GM19035 (cell line): ENCODE measurements at regions not wholly inside any gene's neighbourhood (a gene's known extent, or its start where the extent isn't known, plus 50 kb on each side); places are given as distances from the start of the nearest gene placed in this dataset.
"Not testable (repeated sequence)": the region's sequence is repeated elsewhere in the genome, so short reads cannot be mapped to it uniquely, and the experiment has no call there.

Experiments used
- ATAC-seq: cut with Tn5 transposase; IDR thresholded peaks from one replicate; pipeline ENCODE4 v1.9.1; 2021; ENCODE audit not compliant: unreplicated experiment

DNA sequence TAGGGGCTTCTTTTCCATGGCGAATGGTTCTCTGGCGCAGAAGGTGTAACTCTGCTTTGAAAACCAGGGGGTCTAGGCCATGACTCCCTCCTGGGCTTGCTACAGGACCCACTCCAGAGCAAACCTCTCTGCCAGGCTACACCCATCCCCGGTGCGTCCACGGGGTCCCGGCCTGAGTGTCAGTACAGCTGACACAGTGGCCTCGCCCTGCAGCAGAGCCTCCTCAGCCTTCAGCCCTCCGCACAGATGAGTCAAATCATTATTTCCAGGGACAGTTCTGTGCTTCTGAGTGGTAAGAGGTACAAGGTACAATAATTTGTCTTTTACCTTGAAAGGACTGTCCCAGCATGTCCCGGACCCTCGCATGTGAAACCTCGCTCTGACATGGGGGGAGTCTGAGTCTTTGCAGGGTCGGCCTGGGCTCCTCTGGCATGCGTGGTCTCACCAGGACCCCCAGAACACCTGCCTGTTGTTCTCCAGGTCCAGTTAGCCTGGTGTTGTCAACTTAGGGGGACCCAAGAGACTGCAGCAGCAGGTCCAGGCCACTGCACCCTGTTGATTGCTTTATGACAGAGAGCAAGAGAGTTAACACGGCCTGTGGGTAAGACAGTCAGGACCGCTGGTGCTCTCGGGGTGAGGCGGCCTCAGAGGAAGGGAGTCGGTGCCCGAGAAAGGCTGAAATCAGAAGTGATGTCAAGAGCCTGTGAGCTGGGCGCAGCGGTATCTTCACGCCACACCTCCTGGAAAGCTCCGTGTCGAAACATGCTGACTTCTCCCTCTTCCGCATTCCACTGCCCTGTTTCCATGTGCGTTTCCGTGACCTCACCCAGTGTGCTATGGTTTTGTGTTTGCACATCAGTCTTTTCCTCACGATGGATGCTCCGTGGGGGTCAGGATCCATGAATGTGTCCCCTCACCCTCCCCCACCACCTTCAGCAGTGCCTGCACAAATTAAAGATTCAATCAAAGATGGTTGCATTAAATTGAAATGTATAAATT lies 340.1 kb downstream of the EIPR1 start:
- no peak for ATAC-seq

DNA sequence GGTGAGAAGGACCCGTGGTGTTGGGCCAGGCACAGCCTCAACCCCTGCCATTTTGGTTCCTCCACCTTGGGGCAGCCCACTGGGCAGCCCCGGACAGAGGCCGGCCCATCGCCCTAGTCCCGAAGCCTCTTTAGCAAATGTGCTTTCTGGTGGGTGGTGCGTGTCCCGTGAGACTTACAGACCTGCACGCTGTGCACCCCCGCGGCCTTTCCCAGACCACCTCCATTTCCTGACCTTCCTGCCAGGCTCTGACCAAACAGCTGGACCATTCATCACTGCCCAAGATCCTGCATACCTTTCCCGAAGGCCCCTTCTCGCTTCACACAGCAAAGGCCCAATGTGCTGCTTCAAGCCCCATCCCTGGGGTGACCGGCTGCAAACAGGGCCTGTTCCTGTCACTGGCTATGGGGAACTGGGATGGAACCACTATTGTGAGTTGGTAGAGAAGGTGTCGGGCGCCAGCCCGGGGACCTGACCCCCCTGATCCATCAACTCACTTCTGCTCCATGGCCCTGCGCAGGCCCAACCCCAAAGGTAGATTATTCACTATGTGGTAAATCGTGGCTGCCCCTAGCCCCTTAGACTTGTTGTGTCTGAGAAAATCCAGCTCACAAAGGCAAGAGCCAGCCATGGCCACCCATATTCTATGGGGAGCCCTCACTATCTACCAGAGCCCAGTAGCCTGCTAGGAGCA lies 341.0 kb downstream of the EIPR1 start:
- ATAC-seq: no peak

DNA sequence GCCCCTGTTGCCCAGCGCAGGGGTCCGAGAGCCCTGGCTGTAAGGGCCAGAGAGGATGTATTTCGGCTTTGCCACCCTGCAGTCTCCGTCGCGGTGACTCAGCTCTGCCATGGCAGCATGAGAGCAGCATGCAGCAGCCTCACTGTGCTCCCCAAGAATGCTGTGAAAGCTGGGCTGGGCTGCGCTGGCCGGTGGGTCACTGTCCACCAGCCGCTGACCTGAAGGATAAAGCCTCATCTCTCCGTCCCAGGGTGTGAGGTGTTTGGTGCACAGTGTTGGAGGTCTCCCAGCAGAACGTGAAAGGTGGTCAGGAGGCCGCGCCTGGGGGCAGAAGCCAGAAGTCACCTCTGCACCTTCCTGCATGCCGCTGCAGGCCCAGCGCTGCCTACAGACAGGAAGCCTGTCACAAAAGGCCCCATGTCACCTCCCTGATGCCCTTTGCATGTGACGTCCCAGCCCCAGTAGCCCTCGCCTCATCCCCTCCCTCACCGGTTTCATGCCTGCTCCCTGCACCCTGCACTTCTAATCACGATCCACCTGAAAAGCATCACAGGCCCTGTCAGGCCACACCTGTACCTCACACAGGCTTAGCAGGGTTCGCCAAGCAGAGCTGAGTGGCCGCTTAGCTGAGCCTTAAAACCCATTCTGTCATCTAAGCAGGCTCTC lies 342.1 kb downstream of the EIPR1 start:
- no peak for ATAC-seq

DNA sequence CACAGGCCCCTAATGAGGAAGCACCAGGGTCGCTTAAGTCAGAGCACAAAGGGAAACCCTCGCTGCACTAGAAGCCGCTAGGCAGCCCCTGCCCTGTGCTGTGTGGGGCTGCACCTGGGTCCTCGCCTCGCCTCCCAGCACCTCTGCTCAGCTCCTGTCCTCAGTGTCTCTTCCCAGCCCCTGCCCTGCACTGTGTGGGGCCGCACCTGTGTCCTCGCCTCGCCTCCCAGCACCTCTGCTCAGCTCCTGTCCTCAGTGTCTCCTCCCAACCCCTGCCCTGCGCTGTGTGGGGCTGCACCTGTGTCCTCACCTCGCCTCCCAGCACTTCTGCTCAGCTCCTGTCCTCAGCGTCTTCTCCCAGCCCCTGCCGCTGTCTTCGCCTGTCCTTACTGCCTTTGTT lies 342.8 kb downstream of the EIPR1 start:
- no peak for ATAC-seq

DNA sequence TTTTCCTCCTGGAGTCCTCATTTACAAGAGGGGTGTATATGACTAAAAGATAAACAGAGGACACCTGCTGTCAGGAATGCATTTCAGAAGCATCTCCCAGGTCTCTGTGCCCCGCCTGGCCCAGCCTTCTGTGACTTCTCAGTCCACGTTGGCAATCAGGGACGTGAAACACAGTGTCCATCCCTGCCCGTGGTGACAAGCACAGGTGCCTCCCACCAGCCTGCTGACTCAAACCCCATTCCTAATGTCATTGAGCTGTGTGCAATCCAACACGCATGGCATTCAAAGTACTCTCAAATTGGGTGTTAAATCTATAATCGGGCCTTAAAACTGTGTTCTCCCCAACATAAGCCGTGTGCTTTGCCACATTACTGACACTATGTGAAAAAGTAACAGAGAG lies 343.2 kb downstream of the EIPR1 start:
- ATAC-seq: no peak

DNA sequence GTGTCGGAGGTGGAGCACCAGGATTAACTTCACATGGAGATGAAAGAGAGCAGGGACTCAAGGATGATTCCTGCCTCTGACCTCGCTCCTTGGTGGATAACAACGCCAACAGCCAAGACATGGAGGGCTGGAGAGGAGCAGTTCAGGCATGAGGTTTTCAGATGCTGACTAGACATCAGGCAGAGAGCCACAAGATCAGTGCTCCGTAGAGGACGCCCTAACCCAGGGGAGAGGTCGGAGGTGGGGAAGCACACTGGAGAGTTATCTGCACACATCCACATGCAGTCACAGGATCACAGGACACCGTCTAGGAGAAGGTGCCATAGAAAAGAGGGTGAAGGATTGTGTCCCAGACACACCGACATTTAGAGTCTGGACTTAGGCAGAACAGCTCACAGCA lies 344.3 kb downstream of the EIPR1 start:
- ATAC-seq: no peak

DNA sequence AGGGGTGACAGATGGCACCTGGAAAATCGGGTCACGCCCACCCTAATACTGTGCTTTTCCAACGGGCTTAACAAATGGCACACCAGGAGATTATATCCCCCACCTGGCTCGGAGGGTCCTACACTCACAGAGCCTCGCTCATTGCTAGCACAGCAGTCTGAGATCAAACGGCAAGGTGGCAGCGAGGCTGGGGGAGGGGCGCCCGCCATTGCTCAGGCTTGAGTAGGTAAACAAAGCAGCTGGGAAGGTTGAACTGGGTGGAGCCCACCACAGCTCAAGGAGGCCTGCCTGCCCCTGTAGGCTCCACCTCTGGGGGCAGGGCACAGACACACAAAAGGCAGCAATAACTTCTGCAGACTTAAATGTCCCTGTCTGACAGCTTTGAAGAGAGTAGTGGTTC lies 346.8 kb downstream of the EIPR1 start:
- not testable (repeated sequence) for ATAC-seq

DNA sequence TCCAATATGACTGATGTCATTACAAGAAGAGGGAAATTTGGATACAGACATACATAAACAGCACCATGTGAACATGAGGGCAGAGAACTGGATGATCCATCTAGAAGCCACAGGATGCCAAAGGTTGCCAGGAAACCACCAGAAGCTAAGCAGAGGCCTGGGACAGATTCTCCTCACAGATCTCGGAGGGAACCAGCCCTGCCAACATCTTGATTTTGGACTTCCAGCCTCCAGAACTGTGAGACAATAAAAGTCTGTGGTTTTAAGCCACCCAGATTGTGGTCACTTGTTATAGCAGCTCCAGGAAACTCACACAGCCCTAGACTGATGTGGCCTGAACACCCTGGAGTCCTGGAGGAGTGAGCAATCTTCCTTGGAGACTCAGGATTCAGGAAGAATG lies 351.6 kb downstream of the EIPR1 start:
- no peak for ATAC-seq

DNA sequence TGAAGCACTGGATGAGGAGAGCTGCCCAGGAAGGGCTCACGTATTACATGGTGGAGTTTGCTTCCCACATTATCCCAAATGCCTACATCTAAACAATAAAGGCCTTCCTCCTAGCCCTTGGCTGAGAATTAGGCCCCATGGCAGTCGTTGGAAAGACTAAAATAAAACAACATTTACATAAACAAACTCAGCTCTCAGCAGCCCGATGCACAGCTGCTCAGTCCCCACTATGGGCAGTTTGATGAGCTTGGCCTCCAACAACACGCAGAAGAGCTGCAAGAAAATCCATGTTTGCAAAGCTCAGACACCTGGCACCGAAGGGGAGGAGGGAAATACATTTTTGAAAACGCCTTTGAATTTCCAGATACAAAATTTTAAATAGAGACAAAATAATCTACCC lies 352.4 kb downstream of the EIPR1 start:
- ATAC-seq: no peak

DNA sequence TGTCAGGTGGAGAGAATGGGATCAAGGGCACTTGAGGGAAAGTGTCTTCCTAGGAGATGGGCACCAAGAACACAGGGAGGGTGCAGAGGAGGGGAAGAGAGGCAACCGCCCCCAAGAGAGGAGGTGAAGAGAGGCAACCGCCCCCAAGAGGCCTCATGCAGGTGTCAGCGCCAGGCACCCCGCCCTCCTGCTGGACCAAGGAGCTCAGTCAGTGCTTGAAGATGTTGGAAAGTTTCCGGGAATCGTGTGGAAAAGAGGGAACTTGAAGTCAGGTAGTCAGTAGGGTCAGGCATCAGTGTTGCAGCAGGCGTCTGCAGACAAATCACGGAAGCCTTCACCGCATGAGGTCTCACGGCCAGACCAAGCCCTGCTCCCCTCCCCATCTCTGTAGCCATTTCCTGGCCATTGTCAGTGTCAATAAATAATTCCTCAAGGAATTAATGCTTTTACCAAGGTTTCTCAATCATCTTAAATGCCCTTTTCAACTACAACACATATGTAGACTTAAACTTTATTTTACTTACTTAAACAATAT lies 353.1 kb downstream of the EIPR1 start:
- ATAC-seq: no peak

DNA sequence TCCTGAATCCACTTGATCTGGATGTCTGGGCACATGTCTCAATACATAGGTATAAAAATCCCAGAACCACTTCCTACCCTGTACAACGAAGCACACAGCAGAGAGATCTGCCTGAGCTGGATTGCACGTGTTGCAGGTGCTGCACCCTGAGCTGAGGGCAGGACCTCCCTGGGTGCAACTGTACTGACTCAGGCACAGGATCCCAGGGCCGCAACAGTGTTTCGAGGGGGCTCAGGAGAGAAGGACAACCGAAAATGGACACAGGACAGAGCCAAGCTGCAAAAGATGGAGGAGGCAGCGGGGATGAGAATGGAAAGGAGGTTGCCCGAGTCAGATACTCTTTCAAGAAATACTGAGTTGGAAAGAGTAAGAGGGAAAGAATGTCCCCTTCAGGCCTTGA lies 354.1 kb downstream of the EIPR1 start:
- no peak for ATAC-seq

DNA sequence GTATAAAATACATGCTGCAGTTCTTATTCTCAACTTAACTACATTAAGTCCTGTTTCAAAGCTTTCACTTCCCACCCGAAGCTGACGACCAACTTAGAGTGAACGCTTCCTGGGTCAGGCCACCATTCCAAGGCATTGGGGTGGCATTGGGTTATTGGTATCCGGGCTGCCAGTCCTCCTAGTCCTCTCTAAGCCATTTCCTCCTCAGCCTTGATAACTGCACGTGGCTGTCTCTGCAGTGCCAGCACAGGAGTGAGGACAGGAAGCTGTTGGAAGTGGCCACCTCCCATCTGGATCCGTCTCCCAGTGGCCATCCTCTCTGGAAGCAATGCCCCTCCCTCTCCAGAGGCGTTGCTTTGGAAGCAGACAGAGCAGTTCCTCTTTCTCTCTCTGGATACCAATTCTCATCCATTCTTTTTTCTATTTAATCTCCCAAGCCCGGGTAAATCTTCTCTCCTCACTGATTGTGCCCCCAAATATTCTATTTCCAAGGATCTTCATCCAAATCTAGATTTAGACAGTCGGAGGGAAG lies 354.7 kb downstream of the EIPR1 start:
- ATAC-seq: no peak

DNA sequence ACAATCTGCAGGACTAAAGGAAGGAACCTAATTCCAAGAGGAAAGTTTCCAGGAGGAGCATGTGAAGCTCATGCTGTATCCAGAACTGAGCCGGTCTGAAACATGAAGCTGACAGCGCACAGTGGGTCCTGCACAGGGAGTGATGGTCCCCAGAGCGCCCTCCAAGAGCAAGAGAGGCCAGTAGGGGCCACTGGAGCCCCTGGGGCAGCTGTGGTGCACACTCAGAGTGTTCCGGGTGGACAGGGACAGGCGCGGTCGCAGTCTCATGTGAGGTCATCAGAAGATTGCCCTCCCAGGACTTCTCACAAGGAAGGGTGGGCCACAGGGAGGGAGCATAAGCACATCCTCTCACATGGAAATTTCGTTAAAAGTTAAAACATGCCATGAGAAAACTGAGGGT lies 355.9 kb downstream of the EIPR1 start:
- no peak for ATAC-seq

DNA sequence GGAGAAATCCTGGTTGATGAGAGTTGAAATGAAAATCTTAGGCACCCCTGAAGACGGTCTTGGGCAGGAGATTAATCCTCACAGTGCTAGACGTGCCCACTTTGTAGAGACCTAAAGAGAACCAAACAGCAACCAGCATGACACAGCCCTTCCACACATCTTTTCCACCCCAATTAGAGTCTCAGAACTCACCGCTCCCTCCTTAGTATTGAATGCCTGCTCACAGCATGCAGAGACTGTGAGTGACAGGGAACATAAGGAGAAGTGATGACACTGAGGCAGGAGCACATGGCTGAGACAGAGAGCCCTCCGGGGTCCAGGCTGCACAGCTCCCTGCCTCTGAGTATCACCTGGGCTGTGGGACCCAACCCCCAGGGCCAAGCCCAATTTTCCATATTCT lies 367.6 kb downstream of the EIPR1 start:
- no peak for ATAC-seq

DNA sequence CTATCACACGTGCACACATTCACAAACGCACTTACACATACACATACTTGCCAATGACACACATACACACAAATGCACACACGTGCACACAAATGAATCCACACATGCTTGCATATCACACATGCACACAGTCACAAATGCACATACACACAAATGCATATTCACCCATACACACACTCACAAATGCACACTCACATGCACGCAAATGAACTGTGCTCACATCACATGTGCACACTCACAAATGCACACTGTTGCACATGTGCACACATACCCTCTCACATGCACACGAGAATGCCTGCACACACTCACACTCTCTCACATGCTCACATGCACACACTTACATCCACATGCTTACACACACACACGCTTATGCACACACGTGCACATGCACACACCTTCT lies 368.1 kb downstream of the EIPR1 start:
- ATAC-seq: no peak

DNA sequence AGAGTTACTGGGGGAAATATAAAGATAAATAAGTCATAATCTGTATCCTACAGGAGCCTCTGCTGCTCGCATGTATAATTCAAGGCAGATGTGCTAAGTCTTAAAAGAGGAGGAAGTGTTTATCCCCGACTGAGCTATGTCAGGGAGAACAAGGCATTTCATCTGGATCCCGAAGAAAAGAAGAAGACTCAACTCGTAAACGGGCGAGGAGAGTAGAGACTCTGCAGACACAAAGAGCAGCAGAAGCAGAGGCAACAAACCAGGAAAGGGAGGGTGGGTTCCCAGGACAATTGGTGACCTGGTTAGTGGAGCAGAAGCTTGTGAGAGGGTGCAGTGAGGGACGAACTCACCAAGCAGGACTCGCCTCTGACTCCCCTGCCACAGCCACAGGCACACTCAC lies 368.6 kb downstream of the EIPR1 start:
- no peak for ATAC-seq

DNA sequence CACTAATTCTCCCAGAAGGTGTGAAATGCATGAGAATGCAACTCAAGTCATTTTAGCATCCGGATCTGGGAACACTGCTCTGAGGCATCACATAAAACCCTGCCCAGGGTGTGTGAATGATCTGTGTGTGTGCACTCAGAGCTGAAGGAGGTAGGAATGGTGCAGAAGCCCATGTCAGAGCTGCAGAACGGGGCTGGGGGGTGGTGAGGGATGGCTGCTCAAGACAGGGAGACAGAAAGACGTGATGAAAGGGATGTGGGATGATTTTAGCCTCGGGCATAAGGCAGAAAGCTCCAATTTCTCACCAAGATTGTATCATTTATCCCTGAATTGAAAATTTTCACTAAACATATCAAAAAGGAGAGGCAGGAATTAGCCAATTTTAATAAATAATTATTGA lies 369.1 kb downstream of the EIPR1 start:
- no peak for ATAC-seq

DNA sequence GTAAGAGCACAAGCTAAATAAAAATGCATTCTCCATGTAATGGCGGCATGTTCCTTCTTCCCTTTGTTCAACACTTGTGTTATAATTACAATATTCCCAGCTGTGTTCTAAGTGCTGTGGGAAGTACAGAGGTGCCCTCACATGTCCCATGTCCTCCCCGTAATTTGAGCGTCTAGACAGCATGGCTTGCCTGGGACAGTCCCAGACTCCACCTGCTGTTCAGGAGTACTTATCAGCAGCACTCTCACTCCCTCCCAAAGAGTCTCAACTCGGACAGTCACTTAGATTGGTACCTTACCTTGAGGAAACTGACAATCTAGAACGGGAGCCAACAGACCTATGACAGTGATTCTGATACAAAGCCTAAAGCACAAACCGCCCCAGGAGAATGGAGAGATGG lies 370.5 kb downstream of the EIPR1 start:
- ATAC-seq: no peak

DNA sequence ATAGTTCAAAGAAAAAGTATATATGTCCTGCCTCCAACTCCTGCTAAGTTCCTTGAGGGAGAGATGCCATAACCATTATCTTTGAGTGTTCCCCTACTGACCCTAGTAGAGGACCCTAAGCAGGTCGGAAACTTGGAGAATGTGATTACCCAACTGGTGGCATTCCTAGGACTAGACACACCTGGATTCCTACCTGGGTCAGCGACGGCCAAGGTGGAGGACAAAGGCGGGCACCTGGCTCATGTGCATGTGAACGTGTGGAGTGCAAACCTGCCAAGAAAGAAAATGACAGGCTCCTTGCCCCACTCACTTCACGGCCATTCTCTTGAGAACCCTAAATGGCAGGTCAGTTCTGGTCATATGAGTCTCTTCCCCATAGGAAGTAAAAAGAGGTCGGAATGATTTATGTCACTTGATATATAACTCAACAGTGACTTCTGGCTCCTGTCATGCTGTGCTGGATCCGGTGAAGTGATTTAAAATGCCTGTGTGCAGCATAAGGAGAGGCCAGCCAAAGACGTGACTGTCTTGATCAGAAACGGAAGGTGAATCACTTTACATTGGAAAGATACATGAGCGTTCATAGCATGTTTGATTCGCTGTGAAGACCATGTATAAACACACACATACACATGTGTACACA lies 371.6 kb downstream of the EIPR1 start:
- ATAC-seq: no peak

DNA sequence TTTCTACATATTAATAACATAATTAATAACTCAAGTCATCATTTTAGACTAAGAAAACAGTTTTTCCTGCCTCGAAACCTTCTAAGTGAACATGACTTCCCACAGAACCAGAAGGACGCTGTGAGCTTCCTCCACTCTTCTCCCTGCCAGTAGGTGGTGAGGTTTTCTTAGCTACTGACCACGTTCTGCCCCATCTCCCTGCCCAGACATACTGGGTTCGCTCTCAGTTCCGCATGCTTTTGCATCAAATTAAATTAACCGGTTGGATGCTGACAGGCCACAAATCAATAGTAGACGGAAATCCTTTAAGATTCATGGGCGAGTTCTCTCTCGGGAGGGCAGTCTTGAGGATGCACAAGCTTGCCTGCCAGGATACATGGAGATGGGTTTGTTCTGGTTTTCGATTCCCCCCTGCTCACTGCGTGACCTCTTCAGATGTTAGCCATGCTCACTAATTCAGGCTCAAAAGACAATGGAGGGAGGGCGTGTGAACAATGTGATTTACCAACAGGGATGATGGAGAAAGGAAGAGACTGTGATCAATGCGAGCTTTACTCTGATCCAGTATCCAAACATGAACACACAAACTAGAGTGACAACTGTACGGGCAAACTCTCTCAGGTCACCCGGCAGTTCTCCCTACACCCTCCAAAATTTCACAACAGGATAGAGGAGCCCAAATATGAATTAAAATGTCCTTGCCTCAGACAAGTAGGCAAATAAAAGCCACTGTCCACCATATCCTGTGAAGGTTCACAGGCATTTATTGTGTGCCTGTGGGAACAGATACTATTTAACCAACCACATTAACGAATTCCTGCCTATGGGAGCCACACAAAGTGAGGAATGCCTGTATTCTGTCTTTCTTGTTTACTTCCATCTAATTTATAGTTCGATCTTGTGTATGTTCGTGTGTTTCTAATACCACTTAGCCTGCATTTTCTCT lies 375.7 kb downstream of the EIPR1 start:
- no peak for ATAC-seq
